ENCODE measurements at regions not wholly inside any gene's neighbourhood (a gene's known extent, or its start where the extent isn't known, plus 50 kb on each side); places are given as distances from the start of the nearest gene placed in this dataset.

DNA sequence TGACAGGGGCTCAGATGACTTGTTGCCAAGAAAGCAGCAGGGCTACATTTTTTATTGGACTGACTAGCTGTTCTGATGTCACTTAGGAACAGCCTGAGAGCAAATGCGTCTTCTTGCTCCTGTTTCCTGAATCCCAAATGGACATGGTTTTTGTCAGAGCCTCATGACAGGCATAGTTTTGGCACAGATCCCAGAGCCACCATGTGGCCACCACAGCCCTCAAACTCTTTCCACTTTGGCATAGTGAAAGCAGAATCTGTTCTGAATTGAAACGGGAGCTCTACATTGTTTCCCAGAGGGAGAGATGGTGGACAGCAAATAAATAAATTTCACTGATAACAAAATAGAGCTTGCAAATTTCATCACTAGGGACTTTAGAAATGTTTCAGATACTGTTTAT is 222.2 kb downstream of the C11orf87 start:
- H4K20me1 ChIP-seq (ENCODE audit: insufficient read depth, low read length), result no peaks in the 10 kb centered on the region
- no peaks in the 10 kb centered on the region for H3K27me3 ChIP-seq (replicated peaks; ENCODE audit: insufficient read depth, low read length)
- no peak overlapping the region for H3K27ac ChIP-seq (ENCODE audit: low read length)
- no peaks in the 10 kb centered on the region for H3K4me1 ChIP-seq (ENCODE audit: low read length)
- DNase-seq, result no peak
- H2AFZ ChIP-seq (ENCODE audit: low read length), result no peak overlapping the region
- H3K4me3 ChIP-seq (ENCODE audit: low read length), result no peak overlapping the region
- H3K9me2 ChIP-seq (replicated peaks; ENCODE audit: insufficient read depth, low read length), result no peaks in the 10 kb centered on the region
- no peaks in the 10 kb centered on the region for H3K36me3 ChIP-seq (replicated peaks; ENCODE audit: insufficient read depth, low read length)
- no peaks in the 10 kb centered on the region for H3K9me3 ChIP-seq (replicated peaks; ENCODE audit: insufficient read depth, low read length)
- H3K79me2 ChIP-seq (ENCODE audit: low read length), result no peaks in the 10 kb centered on the region
- no peak for TF ChIP-seq EZH2phosphoT487 (IDR thresholded peaks at IDR 0.05; ENCODE audit: low read length)
- TF ChIP-seq, protein P1, sequence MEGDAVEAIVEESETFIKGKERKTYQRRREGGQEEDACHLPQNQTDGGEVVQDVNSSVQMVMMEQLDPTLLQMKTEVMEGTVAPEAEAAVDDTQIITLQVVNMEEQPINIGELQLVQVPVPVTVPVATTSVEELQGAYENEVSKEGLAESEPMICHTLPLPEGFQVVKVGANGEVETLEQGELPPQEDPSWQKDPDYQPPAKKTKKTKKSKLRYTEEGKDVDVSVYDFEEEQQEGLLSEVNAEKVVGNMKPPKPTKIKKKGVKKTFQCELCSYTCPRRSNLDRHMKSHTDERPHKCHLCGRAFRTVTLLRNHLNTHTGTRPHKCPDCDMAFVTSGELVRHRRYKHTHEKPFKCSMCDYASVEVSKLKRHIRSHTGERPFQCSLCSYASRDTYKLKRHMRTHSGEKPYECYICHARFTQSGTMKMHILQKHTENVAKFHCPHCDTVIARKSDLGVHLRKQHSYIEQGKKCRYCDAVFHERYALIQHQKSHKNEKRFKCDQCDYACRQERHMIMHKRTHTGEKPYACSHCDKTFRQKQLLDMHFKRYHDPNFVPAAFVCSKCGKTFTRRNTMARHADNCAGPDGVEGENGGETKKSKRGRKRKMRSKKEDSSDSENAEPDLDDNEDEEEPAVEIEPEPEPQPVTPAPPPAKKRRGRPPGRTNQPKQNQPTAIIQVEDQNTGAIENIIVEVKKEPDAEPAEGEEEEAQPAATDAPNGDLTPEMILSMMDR (IDR thresholded peaks at IDR 0.05; ENCODE audit: low read length), result no peak
- no peak overlapping the region for H3K4me2 ChIP-seq (ENCODE audit: low read depth, low read length)
- H3F3A ChIP-seq (ENCODE audit: insufficient read depth, low read length), result no peaks in the 10 kb centered on the region
- no peak overlapping the region for H3K9ac ChIP-seq (ENCODE audit: low read length)

DNA sequence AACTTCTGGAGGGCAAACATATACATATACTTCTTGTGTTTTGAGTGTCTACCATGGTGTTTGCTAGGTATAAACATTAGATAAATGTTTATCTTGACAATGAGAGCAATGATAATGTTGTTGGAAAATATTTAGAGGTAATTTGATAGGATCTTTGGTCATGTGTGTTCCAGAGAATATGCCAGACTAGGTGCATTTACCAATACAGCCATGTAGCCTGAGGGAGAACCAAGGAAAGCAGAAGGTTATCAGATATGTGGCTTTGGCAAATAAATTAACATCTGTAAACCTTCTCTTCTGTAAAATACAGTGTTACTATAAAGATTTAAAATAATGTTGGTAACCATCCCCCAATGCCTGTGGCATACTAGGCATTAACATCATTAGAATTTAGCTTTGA is 226.8 kb downstream of the C11orf87 start:
- Histone ChIP-seq H3K27me3 (replicated peaks; ENCODE audit: insufficient read depth, low read length) (no peaks in the 10 kb centered on the region), H3K9me2 (replicated peaks; ENCODE audit: insufficient read depth, low read length) (no peaks in the 10 kb centered on the region), H3K9me3 (replicated peaks; ENCODE audit: insufficient read depth, low read length) (no peaks in the 10 kb centered on the region), H3K4me3 (ENCODE audit: low read length) (no peak overlapping the region), H4K20me1 (ENCODE audit: insufficient read depth, low read length) (no peaks in the 10 kb centered on the region), H3K4me2 (ENCODE audit: low read depth, low read length) (no peak overlapping the region), H3K9ac (ENCODE audit: low read length) (no peak overlapping the region), H3K79me2 (ENCODE audit: low read length) (no peaks in the 10 kb centered on the region), H3K27ac (ENCODE audit: low read length) (no peak overlapping the region), H3F3A (ENCODE audit: insufficient read depth, low read length) (no peaks in the 10 kb centered on the region), H3K4me1 (ENCODE audit: low read length) (no peaks in the 10 kb centered on the region), H2AFZ (ENCODE audit: low read length) (no peak overlapping the region), H3K36me3 (replicated peaks; ENCODE audit: insufficient read depth, low read length) (no peaks in the 10 kb centered on the region)
- TF ChIP-seq, protein P1 (IDR thresholded peaks at IDR 0.05; ENCODE audit: low read length), result no peak
- TF ChIP-seq EZH2phosphoT487 (IDR thresholded peaks at IDR 0.05; ENCODE audit: low read length) (no peak), EZH2 (optimal IDR thresholded peaks at IDR 0.05; ENCODE audit: low read depth, low read length) (no peak)
- no peak for DNase-seq

DNA sequence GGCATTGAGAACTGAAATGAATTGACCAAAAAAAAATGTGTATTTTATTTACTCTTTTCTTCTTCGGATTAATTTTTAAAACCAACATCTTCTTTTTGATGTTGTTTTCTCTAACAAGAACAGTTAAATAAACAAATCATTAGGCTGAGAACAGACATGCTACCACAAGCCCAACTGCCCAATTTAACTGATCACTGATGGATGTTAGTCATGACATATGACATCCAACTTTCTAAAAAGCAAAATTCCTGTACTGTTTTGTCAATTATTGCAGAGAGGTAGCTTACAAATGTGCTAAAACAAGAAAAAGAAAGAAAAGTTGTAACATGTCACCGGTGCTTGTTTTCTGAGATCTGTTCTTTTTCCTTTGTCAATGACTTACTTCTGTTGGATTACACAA is 232.1 kb downstream of the C11orf87 start:
- no peak overlapping the region for H3K27ac ChIP-seq (ENCODE audit: low read length)
- no peak for DNase-seq
- no peaks in the 10 kb centered on the region for H3K9me3 ChIP-seq (replicated peaks; ENCODE audit: insufficient read depth, low read length)
- TF ChIP-seq EZH2phosphoT487 (IDR thresholded peaks at IDR 0.05; ENCODE audit: low read length) (no peak), EZH2 (optimal IDR thresholded peaks at IDR 0.05; ENCODE audit: low read depth, low read length) (no peak)
- TF ChIP-seq, protein P1 (IDR thresholded peaks at IDR 0.05; ENCODE audit: low read length), result no peak
- H3K4me1 ChIP-seq (ENCODE audit: low read length), result no peaks in the 10 kb centered on the region
- no peaks in the 10 kb centered on the region for H3K27me3 ChIP-seq (replicated peaks; ENCODE audit: insufficient read depth, low read length)
- H3K4me2 ChIP-seq (ENCODE audit: low read depth, low read length), result no peak overlapping the region
- no peaks in the 10 kb centered on the region for H4K20me1 ChIP-seq (ENCODE audit: insufficient read depth, low read length)
- H3K36me3 ChIP-seq (replicated peaks; ENCODE audit: insufficient read depth, low read length), result no peaks in the 10 kb centered on the region
- no peak overlapping the region for H3K9ac ChIP-seq (ENCODE audit: low read length)
- no peaks in the 10 kb centered on the region for H3K79me2 ChIP-seq (ENCODE audit: low read length)
- H3K4me3 ChIP-seq (ENCODE audit: low read length), result no peak overlapping the region
- H3F3A ChIP-seq (ENCODE audit: insufficient read depth, low read length), result no peaks in the 10 kb centered on the region
- no peaks in the 10 kb centered on the region for H3K9me2 ChIP-seq (replicated peaks; ENCODE audit: insufficient read depth, low read length)
- no peak overlapping the region for H2AFZ ChIP-seq (ENCODE audit: low read length)
